Naive thymus-derived CD8-positive, alpha-beta T cell (primary cell): ENCODE measurements at regions not wholly inside any gene's neighbourhood (a gene's known extent, or its start where the extent isn't known, plus 50 kb on each side); places are given as distances from the start of the nearest gene placed in this dataset.

ENCODE experiments used
- ATAC-seq, 2 donors: fragments of 150-1000 bp; cut with Tn5 transposase in 1 of 2; sonication (Bioruptor Pico), chemical (Tn5 transposase) in 1 of 2; 1 replicate in 1 of 2; 2 replicates in 1 of 2; pipeline ENCODE4 v1.10.0; 2021; ENCODE audit warnings: mild to moderate bottlenecking in 2 of 2, moderate library complexity in 2 of 2
- POLR2A ChIA-PET: fragments of 350-600 bp; sonication (Branson Sonifier 250); formaldehyde crosslinking; loops from one replicate; lab custom pipeline; 2021; ENCODE audit warnings: antibody characterized with exemption; lab: Charles Lee
- DNase-seq, 10 donors: peaks; one replicate each; pipeline versions ENCODE4 v3.0.0 to v3.0.0-alpha.2; 2020 to 2022
- H3K27ac Mint-ChIP-seq, 10 donors: one replicate each; pipeline ENCODE4 v1.8.0; 2020 to 2022; ENCODE audit warnings: mild to moderate bottlenecking in 10 of 10, mixed read lengths in 10 of 10, moderate library complexity in 4 of 10, inconsistent platforms in 1 of 10
- H3K27me3 Mint-ChIP-seq, 5 donors: one replicate each; pipeline ENCODE4 v1.8.0; 2021 to 2022; ENCODE audit warnings: mixed read lengths in 5 of 5
- H3K36me3 Mint-ChIP-seq, 3 donors: one replicate each; pipeline ENCODE4 v1.8.0; 2020 to 2022; ENCODE audit warnings: mixed read lengths in 3 of 3, mild to moderate bottlenecking in 2 of 3, inconsistent platforms in 1 of 3
- H3K4me1 Mint-ChIP-seq, 4 donors: one replicate each; pipeline ENCODE4 v1.8.0; 2021 to 2022; ENCODE audit warnings: mixed read lengths in 4 of 4
- H3K4me3 Mint-ChIP-seq, 10 donors: one replicate each; pipeline ENCODE4 v1.8.0; 2020 to 2022; ENCODE audit warnings: mild to moderate bottlenecking in 10 of 10, mixed read lengths in 10 of 10, moderate library complexity in 6 of 10, inconsistent platforms in 1 of 10
- H3K9me3 Mint-ChIP-seq, 9 donors: one replicate each; pipeline ENCODE4 v1.8.0; 2020 to 2022; ENCODE audit warnings: mixed read lengths in 9 of 9, mild to moderate bottlenecking in 3 of 9, inconsistent platforms in 1 of 9, moderate library complexity in 1 of 9

- H3K9me3 Mint-ChIP-seq = no peaks in the 10 kb centered on the region
- H3K4me3 Mint-ChIP-seq = no peak overlapping the region
- peaks cover 14 to 69% (median 48%) of the 10 kb centered on the region in 5 donors for H3K27me3 Mint-ChIP-seq
- POLR2A ChIA-PET = no interaction called here
- peak overlapping the region in 1 of 10 donors; percentile 3 for H3K27ac Mint-ChIP-seq
- DNase-seq (no peak), ATAC-seq (no peak)
- H3K4me1 Mint-ChIP-seq = peaks cover 3 to 14% (median 13%) of the 10 kb centered on the region in 4 donors
- H3K36me3 Mint-ChIP-seq = no peaks in the 10 kb centered on the region
Observed at GRCh38 chr1:119291611-119292206, 76.9 kb upstream of the HAO2 start.

GRCh38 chr1:119293797-119294196 lies 74.8 kb upstream of the HAO2 start:
- H3K4me3 Mint-ChIP-seq = no peak overlapping the region
- POLR2A ChIA-PET = no interaction called here
- H3K9me3 Mint-ChIP-seq = no peaks in the 10 kb centered on the region
- no peaks in the 10 kb centered on the region for H3K36me3 Mint-ChIP-seq
- peaks cover 8 to 64% (median 40%) of the 10 kb centered on the region in 5 donors for H3K27me3 Mint-ChIP-seq
- DNase-seq = no peak
- H3K27ac Mint-ChIP-seq = peak overlapping the region in 1 of 10 donors; percentile 35
- no peak for ATAC-seq
- peaks cover 8 to 24% (median 21%) of the 10 kb centered on the region in 4 donors for H3K4me1 Mint-ChIP-seq

DNA sequence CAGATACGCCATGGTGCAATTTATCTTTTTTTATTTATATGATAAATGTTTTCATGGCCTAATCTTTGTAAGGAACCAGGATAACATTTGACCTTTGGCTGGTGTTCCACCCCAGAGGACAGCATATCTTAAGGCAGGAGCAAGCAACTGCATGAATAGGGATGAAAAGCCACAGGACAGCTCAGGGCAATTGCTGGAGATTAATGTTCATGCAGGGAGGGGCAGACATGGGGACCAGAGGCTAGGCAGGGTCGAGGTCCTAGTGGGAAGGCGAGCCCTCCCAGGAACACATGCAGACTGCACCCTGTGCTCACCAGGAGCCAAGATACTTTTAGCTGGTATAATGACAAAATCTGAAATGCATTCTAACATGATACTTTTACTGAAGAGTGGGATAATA lies 74.4 kb upstream of the HAO2 start:
- peaks cover 8 to 27% (median 22%) of the 10 kb centered on the region in 4 donors for H3K4me1 Mint-ChIP-seq
- H3K4me3 Mint-ChIP-seq = no peak overlapping the region
- H3K27me3 Mint-ChIP-seq = peaks cover 10 to 62% (median 38%) of the 10 kb centered on the region in 5 donors
- no peak overlapping the region for H3K27ac Mint-ChIP-seq
- ATAC-seq = no peak
- no peak for DNase-seq
- H3K36me3 Mint-ChIP-seq = peaks cover 0 to 3% (median 0%) of the 10 kb centered on the region in 3 donors
- POLR2A ChIA-PET = no interaction called here
- peaks cover 0 to 3% (median 0%) of the 10 kb centered on the region in 9 donors for H3K9me3 Mint-ChIP-seq

DNA sequence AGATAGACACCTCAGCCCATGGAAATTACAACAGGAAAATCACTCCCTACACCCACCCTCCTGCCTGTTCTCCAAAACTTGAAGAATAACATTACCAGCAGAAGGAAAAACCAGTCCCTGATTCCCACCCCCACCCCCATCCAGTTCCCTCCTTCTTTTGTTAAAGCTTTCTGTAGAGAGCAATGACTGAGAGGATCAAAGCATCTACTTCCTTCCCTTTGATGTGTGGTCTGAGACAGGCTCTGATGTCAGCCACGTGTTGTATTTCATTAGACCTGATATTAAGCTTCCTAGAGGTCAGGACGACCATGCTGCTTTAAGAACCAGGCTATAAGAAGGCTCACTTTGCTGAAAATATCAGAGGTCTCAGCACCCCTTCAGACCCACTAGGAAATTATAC lies 73.9 kb upstream of the HAO2 start:
- POLR2A ChIA-PET = no interaction called here
- Mint-ChIP-seq H3K36me3 (peaks cover 0 to 8% (median 0%) of the 10 kb centered on the region in 3 donors), H3K9me3 (peaks cover 0 to 7% (median 0%) of the 10 kb centered on the region in 9 donors), H3K27me3 (peaks cover 14 to 62% (median 42%) of the 10 kb centered on the region in 5 donors), H3K27ac (no peak overlapping the region), H3K4me1 (peaks cover 8 to 27% (median 22%) of the 10 kb centered on the region in 4 donors), H3K4me3 (peak overlapping the region in 1 of 10 donors; percentile 9)
- peak; percentile 37 to 45 for ATAC-seq
- peak in 2 of 10 donors; percentile 9 to 11 for DNase-seq

DNA sequence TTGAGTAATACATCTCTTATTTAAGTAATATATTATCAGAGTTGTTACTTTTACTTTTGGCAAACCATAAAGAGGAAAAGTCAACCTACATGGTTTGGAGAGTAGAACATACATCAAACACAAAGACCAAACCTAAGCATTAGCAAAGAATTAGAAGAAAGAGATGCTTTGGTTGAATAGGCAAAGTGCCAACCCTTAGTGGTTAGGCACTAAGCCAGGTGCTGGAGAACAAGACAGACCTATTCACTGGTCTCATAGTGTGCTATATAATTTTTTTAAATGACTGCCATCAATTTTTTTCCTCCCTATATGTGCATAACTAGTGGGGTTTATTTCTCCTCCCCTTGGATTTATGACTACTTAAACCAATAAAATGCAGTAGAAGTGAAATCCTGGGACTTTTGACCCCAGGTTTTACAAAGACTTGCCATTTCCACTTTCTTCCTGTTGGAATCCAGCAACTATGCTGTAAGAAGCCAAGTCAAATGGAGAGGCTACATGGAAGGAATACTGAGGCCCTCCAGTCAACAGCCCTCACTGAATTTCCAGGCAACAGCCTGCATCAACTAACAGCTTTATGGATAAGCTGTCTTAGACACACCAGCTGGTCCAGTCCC lies 69.8 kb upstream of the HAO2 start:
- no peak overlapping the region for H3K4me3 Mint-ChIP-seq
- peaks cover 8 to 27% (median 22%) of the 10 kb centered on the region in 4 donors for H3K4me1 Mint-ChIP-seq
- peaks cover 33 to 65% (median 44%) of the 10 kb centered on the region in 5 donors for H3K27me3 Mint-ChIP-seq
- POLR2A ChIA-PET = no interaction called here
- H3K36me3 Mint-ChIP-seq = peaks cover 0 to 12% (median 0%) of the 10 kb centered on the region in 3 donors
- H3K9me3 Mint-ChIP-seq = peaks cover 0 to 11% (median 0%) of the 10 kb centered on the region in 9 donors
- no peak overlapping the region for H3K27ac Mint-ChIP-seq
- DNase-seq = peak in 6 of 10 donors; percentile 2 to 51 (median 26)
- ATAC-seq = peak in 1 of 2 donors; percentile 59

GRCh38 chr1:119302011-119302410 lies 66.6 kb upstream of the HAO2 start:
- POLR2A ChIA-PET = no interaction called here
- Mint-ChIP-seq H3K9me3 (peaks cover 0 to 13% (median 0%) of the 10 kb centered on the region in 9 donors), H3K4me1 (peaks cover 3 to 12% (median 9%) of the 10 kb centered on the region in 4 donors), H3K27ac (no peak overlapping the region), H3K4me3 (no peak overlapping the region), H3K27me3 (peaks cover 30 to 73% (median 41%) of the 10 kb centered on the region in 5 donors), H3K36me3 (peaks cover 0 to 20% (median 0%) of the 10 kb centered on the region in 3 donors)
- DNase-seq (no peak), ATAC-seq (no peak)

DNA sequence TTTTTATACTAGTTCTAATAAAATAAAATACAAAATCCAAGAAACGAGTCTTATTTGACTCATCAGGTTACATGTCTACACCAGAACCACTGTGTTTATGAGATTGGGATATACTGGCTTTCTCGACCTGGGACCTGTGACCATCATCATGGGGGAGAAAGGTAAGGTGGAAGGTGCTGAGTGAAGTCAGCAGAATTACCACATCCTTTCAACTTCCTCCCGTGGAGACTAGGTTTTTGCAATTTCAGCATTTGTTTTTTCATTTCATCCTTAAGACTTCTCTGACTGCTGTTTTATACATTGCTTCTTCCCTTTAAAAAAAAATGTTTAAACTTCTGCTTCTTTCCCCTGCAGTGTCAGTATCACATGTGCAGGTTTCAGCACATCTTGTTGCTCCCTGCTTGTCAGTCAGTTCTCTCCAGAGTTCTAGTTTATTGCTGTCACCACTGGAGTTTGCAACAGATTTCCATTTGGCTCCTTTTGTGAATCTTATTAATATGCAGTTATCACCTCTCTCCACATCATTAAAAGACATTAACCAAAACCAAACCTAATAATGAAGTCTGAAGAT lies 60.4 kb upstream of the HAO2 start:
- ATAC-seq (no peak), DNase-seq (no peak)
- Mint-ChIP-seq H3K4me3 (no peak overlapping the region), H3K9me3 (peaks cover 0 to 5% (median 0%) of the 10 kb centered on the region in 9 donors), H3K4me1 (no peaks in the 10 kb centered on the region), H3K27ac (no peak overlapping the region), H3K36me3 (peaks cover 0 to 8% (median 0%) of the 10 kb centered on the region in 3 donors), H3K27me3 (peaks cover 25 to 82% (median 35%) of the 10 kb centered on the region in 5 donors)
- POLR2A ChIA-PET = no interaction called here

- Mint-ChIP-seq H3K27me3 (peaks cover 25 to 82% (median 37%) of the 10 kb centered on the region in 5 donors), H3K4me3 (no peak overlapping the region), H3K36me3 (peaks cover 0 to 8% (median 0%) of the 10 kb centered on the region in 3 donors), H3K4me1 (no peaks in the 10 kb centered on the region), H3K27ac (no peak overlapping the region), H3K9me3 (peaks cover 0 to 5% (median 0%) of the 10 kb centered on the region in 9 donors)
- POLR2A ChIA-PET = no interaction called here
- DNase-seq (no peak), ATAC-seq (no peak)
Observed at GRCh38 chr1:119308806-119309205, 59.8 kb upstream of the HAO2 start.

DNA sequence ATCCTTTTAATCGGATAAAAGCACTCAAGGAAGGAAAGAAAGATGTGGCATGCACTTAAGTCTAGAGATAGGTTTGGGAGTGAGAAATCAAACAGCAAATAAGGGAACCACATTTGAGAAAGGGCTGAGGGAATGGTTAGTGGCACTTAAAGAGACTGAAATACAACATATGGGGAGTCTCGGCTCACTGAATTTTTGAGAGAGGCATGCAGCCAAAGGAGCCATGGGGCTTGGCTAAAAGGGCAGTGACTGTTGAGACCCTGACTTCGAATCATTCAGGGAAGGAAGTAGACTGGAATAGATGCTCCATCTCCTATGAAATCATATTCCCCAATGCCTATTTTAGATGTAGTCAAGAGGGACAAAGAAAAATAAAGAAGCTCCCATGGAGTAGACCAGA lies 58.3 kb upstream of the HAO2 start:
- Mint-ChIP-seq H3K36me3 (peaks cover 0 to 8% (median 0%) of the 10 kb centered on the region in 3 donors), H3K4me1 (no peaks in the 10 kb centered on the region), H3K27me3 (peaks cover 25 to 88% (median 37%) of the 10 kb centered on the region in 5 donors), H3K27ac (no peak overlapping the region), H3K9me3 (peaks cover 0 to 5% (median 0%) of the 10 kb centered on the region in 9 donors), H3K4me3 (no peak overlapping the region)
- POLR2A ChIA-PET = no interaction called here
- no peak for DNase-seq
- ATAC-seq = no peak

DNA sequence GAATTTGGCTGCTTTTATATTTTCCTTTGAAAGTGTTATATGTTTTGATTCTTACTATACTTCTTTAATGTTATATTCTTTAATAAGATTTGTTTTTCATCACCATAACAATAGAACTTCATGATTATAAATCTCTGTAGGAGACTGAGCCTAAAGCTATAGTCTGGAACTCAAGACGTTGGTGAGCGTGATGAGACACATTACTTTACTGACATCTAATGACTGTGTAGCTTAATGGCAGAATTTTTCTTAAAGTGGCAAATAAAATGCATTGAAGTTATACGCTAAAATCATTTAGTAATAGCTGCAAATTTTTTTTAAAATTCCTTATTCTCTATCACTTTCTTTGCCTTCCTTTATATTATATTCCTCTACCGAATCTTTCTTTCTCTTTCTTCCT lies 56.1 kb upstream of the HAO2 start:
- Mint-ChIP-seq H3K9me3 (no peaks in the 10 kb centered on the region), H3K27me3 (peaks cover 22 to 67% (median 29%) of the 10 kb centered on the region in 5 donors), H3K36me3 (no peaks in the 10 kb centered on the region), H3K4me3 (no peak overlapping the region), H3K27ac (no peak overlapping the region), H3K4me1 (no peaks in the 10 kb centered on the region)
- DNase-seq = no peak
- no peak for ATAC-seq
- POLR2A ChIA-PET = no interaction called here

GRCh38 chr1:119314001-119314796 lies 54.4 kb upstream of the HAO2 start:
- no peak overlapping the region for H3K27ac Mint-ChIP-seq
- no peaks in the 10 kb centered on the region for H3K36me3 Mint-ChIP-seq
- no peaks in the 10 kb centered on the region for H3K4me1 Mint-ChIP-seq
- H3K27me3 Mint-ChIP-seq = peaks cover 18 to 50% (median 21%) of the 10 kb centered on the region in 5 donors
- no peak overlapping the region for H3K4me3 Mint-ChIP-seq
- ATAC-seq (no peak), DNase-seq (no peak)
- POLR2A ChIA-PET = no interaction called here
- H3K9me3 Mint-ChIP-seq = no peaks in the 10 kb centered on the region

- POLR2A ChIA-PET = no interaction called here
- no peak for ATAC-seq
- no peaks in the 10 kb centered on the region for H3K36me3 Mint-ChIP-seq
Observed at GRCh38 chr1:119316870-119317416, 51.6 kb upstream of the HAO2 start.

More at GRCh38 chr1:119316870-119317416, 51.6 kb upstream of the HAO2 start:
- Mint-ChIP-seq H3K27me3 (peaks cover 7 to 25% (median 8%) of the 10 kb centered on the region in 5 donors), H3K9me3 (no peaks in the 10 kb centered on the region), H3K4me1 (no peaks in the 10 kb centered on the region), H3K4me3 (no peak overlapping the region), H3K27ac (no peak overlapping the region)
- DNase-seq = no peak
